HepG2 (cell line): ENCODE measurements at regions not wholly inside any gene's neighbourhood (a gene's known extent, or its start where the extent isn't known, plus 50 kb on each side); places are given as distances from the start of the nearest gene placed in this dataset.

Experiments
- ATAC-seq: fragments of 200-7000 bp; cut with Tn5 transposase; 3 replicates; pipeline ENCODE4 v1.9.1; 2020; ENCODE audit warnings: mild to moderate bottlenecking, moderate library complexity
- BruUV-seq: library from RNA; stranded (reverse); fragments of 400-500 nt; replicated peaks from 2 replicates; lab custom pipeline; 2021; lab: Mats Ljungman, UMichigan
- CTCF ChIA-PET: fragments of 300-600 bp; formaldehyde crosslinking; extraction: SDS; loops from one replicate; lab custom pipeline; 2021; ENCODE audit warnings: low total read pairs, inconsistent platforms, low intra/inter-chr PET ratio; lab: Yijun Ruan, JAX
- POLR2A ChIA-PET: fragments of 350-600 bp; sonication (Branson Sonifier 250); formaldehyde crosslinking; loops from one replicate; lab custom pipeline; 2020; ENCODE audit warnings: antibody characterized with exemption, inconsistent platforms; lab: Yijun Ruan, JAX
- DNase-seq: peaks from one replicate; pipeline ENCODE4 v3.0.0-alpha.2; 2015; ENCODE audit warnings: low spot score
- FAIRE-seq: peaks from 3 replicates; lab custom pipeline; 2011; peaks lifted over from hg19 to GRCh38; lab: Jason Lieb, UNC
- H2AFZ ChIP-seq: one replicate; pipeline ENCODE4 v1.6.1; 2011; ENCODE audit warnings: low read length, inconsistent platforms
- H3K27ac ChIP-seq: fragments of 300-600 bp; 3 replicates; pipeline ENCODE4 v1.8.0; 2011; ENCODE audit warnings: mixed run types, mild to moderate bottlenecking, mixed read lengths, low read length, inconsistent platforms; ENCODE audit not compliant: insufficient read depth; ENCODE audit errors: extremely low read length
- H3K27me3 ChIP-seq, 2 experiments: fragments of 200-600 bp in 1 of 2; 2 replicates in 1 of 2; 3 replicates in 1 of 2; pipeline versions ENCODE4 v1.6.0 to v1.8.0; 2011; ENCODE audit warnings: low read length in 2 of 2, mild to moderate bottlenecking in 2 of 2, moderate library complexity in 2 of 2, inconsistent platforms in 1 of 2; ENCODE audit not compliant: insufficient read depth in 2 of 2, control insufficient read depth in 1 of 2
- H3K36me3 ChIP-seq, 2 experiments: fragments of 200-600 bp in 1 of 2; replicated peaks in 1 of 2; 2 replicates in 1 of 2; 3 replicates in 1 of 2; pipeline versions ENCODE4 v1.5.1 to v1.8.0; 2011; ENCODE audit warnings: low read length in 2 of 2, inconsistent platforms in 1 of 2; ENCODE audit not compliant: insufficient read depth in 2 of 2, control insufficient read depth in 1 of 2
- H3K4me1 ChIP-seq: 2 replicates; pipeline ENCODE4 v1.5.1; 2012; ENCODE audit warnings: low read length, inconsistent platforms; ENCODE audit not compliant: insufficient read depth
- H3K4me2 ChIP-seq: 2 replicates; pipeline ENCODE4 v1.6.0; 2011; ENCODE audit warnings: low read depth, low read length, inconsistent platforms
- H3K4me3 ChIP-seq, 3 experiments: fragments of 200-600 bp in 1 of 3; sonication (generic), shearing (Covaris generic) in 1 of 3; replicated peaks in 1 of 3; 2 replicates each; pipeline ENCODE4 v1.5.1; 2011 to 2016; ENCODE audit warnings: low read length in 3 of 3, inconsistent platforms in 2 of 3, low read depth in 2 of 3, mild to moderate bottlenecking in 2 of 3, control low read depth in 1 of 3, mixed read lengths in 1 of 3; ENCODE audit not compliant: insufficient read depth in 1 of 3
- H3K79me2 ChIP-seq: one replicate; pipeline ENCODE4 v1.6.1; 2011; ENCODE audit warnings: low read length, inconsistent platforms; ENCODE audit not compliant: insufficient read depth
- H3K9ac ChIP-seq: 2 replicates; pipeline ENCODE4 v1.6.0; 2011; ENCODE audit warnings: mild to moderate bottlenecking, low read depth, low read length, inconsistent platforms; ENCODE audit not compliant: insufficient read depth
- H3K9me3 ChIP-seq: 2 replicates; pipeline ENCODE4 v1.5.1; 2012; ENCODE audit warnings: mild to moderate bottlenecking, low read length
- H4K20me1 ChIP-seq: 2 replicates; pipeline ENCODE4 v1.6.0; 2011; ENCODE audit warnings: inconsistent platforms, mild to moderate bottlenecking, low read length, moderate library complexity; ENCODE audit not compliant: insufficient read depth
- HNRNPH1 ChIP-seq: fragments of 200-400 bp; formaldehyde crosslinking; optimal IDR thresholded peaks from 2 replicates; pipeline ENCODE3; 2017; ENCODE audit warnings: mild to moderate bottlenecking, low read depth, low read length
- MZF1 ChIP-seq: sonication (generic); formaldehyde crosslinking; IDR thresholded peaks from 2 replicates; pipeline ENCODE4 v1.8.1; 2023; ENCODE audit warnings: mild to moderate bottlenecking, missing genetic modification reagents, borderline replicate concordance
- PAX8 ChIP-seq: sonication (generic); formaldehyde crosslinking; IDR thresholded peaks from 2 replicates; pipeline ENCODE4 v1.8.0; 2022; ENCODE audit warnings: mild to moderate bottlenecking, missing genetic modification reagents, borderline replicate concordance
- SP5 ChIP-seq: IDR thresholded peaks from 2 replicates; pipeline ENCODE4 v1.6.1; 2016; ENCODE audit warnings: low read depth, borderline replicate concordance
- WGBS: methylation state at CpG from one replicate; pipeline ENCODE4 v1.1.6; 2017; ENCODE audit warnings: low lambda C conversion rate; 5-methylcytosine and 5-hydroxymethylcytosine counted together
- in situ Hi-C: cut with HindIII; loops from 2 replicates; pipeline ENCODE4 v1.10.0; 2017; ENCODE audit warnings: low pct_unique_long_range_greater_than_20kb; ENCODE audit not compliant: extremely low pct_ligation_motif_present
- intact Hi-C: fragments of 100-400 bp; cut with micrococcal nuclease; formaldehyde crosslinking; loops from one replicate; pipeline ENCODE4 v1.10.0; 2022; ENCODE audit not compliant: unreplicated experiment
- TF ChIP-seq, protein P1 (sequence below): sonication (generic); formaldehyde crosslinking; IDR thresholded peaks from 2 replicates; pipeline ENCODE4 v1.5.0; 2020; ENCODE audit warnings: missing genetic modification reagents
- TF ChIP-seq, protein P2 (sequence below), 2 experiments: IDR thresholded peaks; 2 replicates each; pipeline ENCODE4 v1.6.1; 2011 to 2012; ENCODE audit warnings: low read length in 2 of 2, borderline replicate concordance in 1 of 2, low read depth in 1 of 2, mild to moderate bottlenecking in 1 of 2, moderate library complexity in 1 of 2
- TF ChIP-seq, protein P3 (sequence below): sonication (generic); formaldehyde crosslinking; IDR thresholded peaks from 2 replicates; pipeline ENCODE4 v1.8.1; 2022; ENCODE audit warnings: mild to moderate bottlenecking, missing genetic modification reagents
- TF ChIP-seq, protein P4 (sequence below): sonication (generic); formaldehyde crosslinking; conservative IDR thresholded peaks from 2 replicates; pipeline ENCODE4 v1.8.0; 2022; ENCODE audit warnings: missing genetic modification reagents

DNA sequence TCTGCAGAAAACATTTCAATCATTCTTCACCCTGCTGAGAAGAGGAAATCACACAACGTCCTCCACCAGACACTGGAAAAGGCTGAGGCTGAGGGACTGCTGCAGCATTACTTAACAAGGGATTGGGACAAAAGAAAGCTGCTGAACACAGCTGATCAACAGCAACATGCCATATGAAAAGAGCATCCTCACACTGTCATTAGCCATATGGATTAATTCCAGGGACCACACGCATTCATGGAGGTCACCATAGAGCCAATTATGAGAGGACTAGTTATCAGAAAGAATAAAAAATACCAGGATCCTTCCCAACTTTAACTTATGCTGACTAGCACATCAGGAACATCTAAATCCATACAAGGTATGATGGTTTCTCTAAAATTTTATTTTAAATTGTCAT lies 825.0 kb downstream of the NLGN4Y start:
- Histone ChIP-seq H3K4me1 (no peaks in the 10 kb centered on the region), H3K27me3 (no peaks in the 10 kb centered on the region), H3K9ac (no peak overlapping the region), H3K79me2 (no peaks in the 10 kb centered on the region)
- intact Hi-C loops (no loop called here), in situ Hi-C loops (no loop called here)
- TF ChIP-seq, protein P1, sequence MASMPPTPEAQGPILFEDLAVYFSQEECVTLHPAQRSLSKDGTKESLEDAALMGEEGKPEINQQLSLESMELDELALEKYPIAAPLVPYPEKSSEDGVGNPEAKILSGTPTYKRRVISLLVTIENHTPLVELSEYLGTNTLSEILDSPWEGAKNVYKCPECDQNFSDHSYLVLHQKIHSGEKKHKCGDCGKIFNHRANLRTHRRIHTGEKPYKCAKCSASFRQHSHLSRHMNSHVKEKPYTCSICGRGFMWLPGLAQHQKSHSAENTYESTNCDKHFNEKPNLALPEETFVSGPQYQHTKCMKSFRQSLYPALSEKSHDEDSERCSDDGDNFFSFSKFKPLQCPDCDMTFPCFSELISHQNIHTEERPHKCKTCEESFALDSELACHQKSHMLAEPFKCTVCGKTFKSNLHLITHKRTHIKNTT (CRISPR knock-in tag): no peak
- TF ChIP-seq SP5 (CRISPR knock-in tag) (no peak), HNRNPH1 (no peak)
- TF ChIP-seq, all 625 proteins: peak for 0
- Histone ChIP-seq H3K4me2 (no peak overlapping the region), H3K9me3 (no peaks in the 10 kb centered on the region), H3K27ac (no peak overlapping the region), H3K4me3 (no peak overlapping the region), H2AFZ (no peak overlapping the region), H4K20me1 (no peaks in the 10 kb centered on the region), H3K36me3 (no peaks in the 10 kb centered on the region)
- POLR2A ChIA-PET: no interaction called here
- CTCF ChIA-PET: no interaction called here
- 0% methylated on average over 1 of the region's 2 CpGs for WGBS
- no TSS peak for BruUV-seq
- ATAC-seq (no peak), FAIRE-seq (no peak), DNase-seq (no peak)

DNA sequence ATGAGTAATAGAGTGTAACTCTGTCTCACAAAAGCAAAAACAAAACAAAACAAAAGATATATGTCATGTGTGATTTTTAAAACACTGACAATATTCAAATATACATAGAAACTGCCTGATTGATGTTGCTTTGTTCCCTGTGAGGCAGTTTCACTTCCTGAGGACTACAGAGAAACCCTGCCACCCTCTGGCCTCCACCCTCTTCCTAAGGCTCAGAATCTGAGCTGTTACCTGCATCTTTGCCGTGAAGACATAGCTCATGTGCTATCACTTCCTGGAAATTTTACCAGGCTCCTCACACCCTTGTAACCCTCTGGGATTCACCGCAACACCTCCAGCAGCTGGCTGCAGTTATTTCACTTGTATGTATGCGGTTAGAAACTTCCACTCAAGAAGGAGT lies 831.0 kb downstream of the NLGN4Y start:
- intact Hi-C loops (no loop called here), in situ Hi-C loops (no loop called here)
- no peak overlapping the region for H3K9ac ChIP-seq
- no peaks in the 10 kb centered on the region for H3K4me1 ChIP-seq
- DNase-seq: no peak
- H2AFZ ChIP-seq: no peak overlapping the region
- BruUV-seq: no TSS peak
- H3K79me2 ChIP-seq: no peaks in the 10 kb centered on the region
- ChIA-PET CTCF (no interaction called here), POLR2A (no interaction called here)
- no peaks in the 10 kb centered on the region for H3K27me3 ChIP-seq
- no peak overlapping the region for H3K4me2 ChIP-seq
- no peak overlapping the region for H3K27ac ChIP-seq
- H4K20me1 ChIP-seq: no peaks in the 10 kb centered on the region
- FAIRE-seq: no peak
- no CpG with 5 or more reads among the region's 3 CpGs for WGBS
- ATAC-seq: no peak
- H3K36me3 ChIP-seq: no peaks in the 10 kb centered on the region
- H3K4me3 ChIP-seq: no peak overlapping the region
- H3K9me3 ChIP-seq: no peaks in the 10 kb centered on the region
- TF ChIP-seq, protein P2, sequence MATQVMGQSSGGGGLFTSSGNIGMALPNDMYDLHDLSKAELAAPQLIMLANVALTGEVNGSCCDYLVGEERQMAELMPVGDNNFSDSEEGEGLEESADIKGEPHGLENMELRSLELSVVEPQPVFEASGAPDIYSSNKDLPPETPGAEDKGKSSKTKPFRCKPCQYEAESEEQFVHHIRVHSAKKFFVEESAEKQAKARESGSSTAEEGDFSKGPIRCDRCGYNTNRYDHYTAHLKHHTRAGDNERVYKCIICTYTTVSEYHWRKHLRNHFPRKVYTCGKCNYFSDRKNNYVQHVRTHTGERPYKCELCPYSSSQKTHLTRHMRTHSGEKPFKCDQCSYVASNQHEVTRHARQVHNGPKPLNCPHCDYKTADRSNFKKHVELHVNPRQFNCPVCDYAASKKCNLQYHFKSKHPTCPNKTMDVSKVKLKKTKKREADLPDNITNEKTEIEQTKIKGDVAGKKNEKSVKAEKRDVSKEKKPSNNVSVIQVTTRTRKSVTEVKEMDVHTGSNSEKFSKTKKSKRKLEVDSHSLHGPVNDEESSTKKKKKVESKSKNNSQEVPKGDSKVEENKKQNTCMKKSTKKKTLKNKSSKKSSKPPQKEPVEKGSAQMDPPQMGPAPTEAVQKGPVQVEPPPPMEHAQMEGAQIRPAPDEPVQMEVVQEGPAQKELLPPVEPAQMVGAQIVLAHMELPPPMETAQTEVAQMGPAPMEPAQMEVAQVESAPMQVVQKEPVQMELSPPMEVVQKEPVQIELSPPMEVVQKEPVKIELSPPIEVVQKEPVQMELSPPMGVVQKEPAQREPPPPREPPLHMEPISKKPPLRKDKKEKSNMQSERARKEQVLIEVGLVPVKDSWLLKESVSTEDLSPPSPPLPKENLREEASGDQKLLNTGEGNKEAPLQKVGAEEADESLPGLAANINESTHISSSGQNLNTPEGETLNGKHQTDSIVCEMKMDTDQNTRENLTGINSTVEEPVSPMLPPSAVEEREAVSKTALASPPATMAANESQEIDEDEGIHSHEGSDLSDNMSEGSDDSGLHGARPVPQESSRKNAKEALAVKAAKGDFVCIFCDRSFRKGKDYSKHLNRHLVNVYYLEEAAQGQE (IDR thresholded peaks at IDR 0.05; ENCODE audit: borderline replicate concordance in 1 of 2, low read depth in 1 of 2, low read length in 2 of 2): no peak
- no peak for TF ChIP-seq PAX8
- TF ChIP-seq, protein P3, sequence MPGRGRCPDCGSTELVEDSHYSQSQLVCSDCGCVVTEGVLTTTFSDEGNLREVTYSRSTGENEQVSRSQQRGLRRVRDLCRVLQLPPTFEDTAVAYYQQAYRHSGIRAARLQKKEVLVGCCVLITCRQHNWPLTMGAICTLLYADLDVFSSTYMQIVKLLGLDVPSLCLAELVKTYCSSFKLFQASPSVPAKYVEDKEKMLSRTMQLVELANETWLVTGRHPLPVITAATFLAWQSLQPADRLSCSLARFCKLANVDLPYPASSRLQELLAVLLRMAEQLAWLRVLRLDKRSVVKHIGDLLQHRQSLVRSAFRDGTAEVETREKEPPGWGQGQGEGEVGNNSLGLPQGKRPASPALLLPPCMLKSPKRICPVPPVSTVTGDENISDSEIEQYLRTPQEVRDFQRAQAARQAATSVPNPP (CRISPR knock-in tag): no peak
- no peak for TF ChIP-seq MZF1 (CRISPR knock-in tag)
- TF ChIP-seq, protein P4, sequence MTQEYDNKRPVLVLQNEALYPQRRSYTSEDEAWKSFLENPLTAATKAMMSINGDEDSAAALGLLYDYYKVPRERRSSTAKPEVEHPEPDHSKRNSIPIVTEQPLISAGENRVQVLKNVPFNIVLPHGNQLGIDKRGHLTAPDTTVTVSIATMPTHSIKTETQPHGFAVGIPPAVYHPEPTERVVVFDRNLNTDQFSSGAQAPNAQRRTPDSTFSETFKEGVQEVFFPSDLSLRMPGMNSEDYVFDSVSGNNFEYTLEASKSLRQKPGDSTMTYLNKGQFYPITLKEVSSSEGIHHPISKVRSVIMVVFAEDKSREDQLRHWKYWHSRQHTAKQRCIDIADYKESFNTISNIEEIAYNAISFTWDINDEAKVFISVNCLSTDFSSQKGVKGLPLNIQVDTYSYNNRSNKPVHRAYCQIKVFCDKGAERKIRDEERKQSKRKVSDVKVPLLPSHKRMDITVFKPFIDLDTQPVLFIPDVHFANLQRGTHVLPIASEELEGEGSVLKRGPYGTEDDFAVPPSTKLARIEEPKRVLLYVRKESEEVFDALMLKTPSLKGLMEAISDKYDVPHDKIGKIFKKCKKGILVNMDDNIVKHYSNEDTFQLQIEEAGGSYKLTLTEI (CRISPR knock-in tag): no peak
